Activated T-cell treated with anti-CD3 and anti-CD28 coated beads for 4 hours (primary cell): ENCODE measurements at regions not wholly inside any gene's neighbourhood (a gene's known extent, or its start where the extent isn't known, plus 50 kb on each side); places are given as distances from the start of the nearest gene placed in this dataset.
"Not testable (repeated sequence)": the region's sequence is repeated elsewhere in the genome, so short reads cannot be mapped to it uniquely, and the experiment has no call there.

Experiments used
- DNase-seq: peaks from one replicate; pipeline ENCODE4 v3.0.0-alpha.2; 2020

- DNase-seq = not testable (repeated sequence)
Observed at GRCh38 chr14:105998597-105998996, 472.2 kb downstream of the TMEM121 start.

- peak; percentile 42 for DNase-seq
Observed at GRCh38 chr14:105999361-106000028, 473.1 kb downstream of the TMEM121 start.

GRCh38 chr14:106000029-106000511 lies 473.7 kb downstream of the TMEM121 start:
- DNase-seq = not testable (repeated sequence)

GRCh38 chr14:106001277-106001676 lies 474.9 kb downstream of the TMEM121 start:
- not testable (repeated sequence) for DNase-seq

- no peak for DNase-seq
Observed at GRCh38 chr14:106003351-106003750, 477.0 kb downstream of the TMEM121 start.

- peak; percentile 62 for DNase-seq
Observed at GRCh38 chr14:106004937-106005795, 478.8 kb downstream of the TMEM121 start.

- peak; percentile 48 for DNase-seq
Observed at GRCh38 chr14:106006043-106006442, 479.7 kb downstream of the TMEM121 start.

GRCh38 chr14:106006716-106007115 lies 480.3 kb downstream of the TMEM121 start:
- not testable (repeated sequence) for DNase-seq

GRCh38 chr14:106010783-106011182 lies 484.4 kb downstream of the TMEM121 start:
- no peak for DNase-seq

- DNase-seq = peak; percentile 56
Observed at GRCh38 chr14:106011631-106012360, 485.4 kb downstream of the TMEM121 start.

GRCh38 chr14:106012361-106012725 lies 486.0 kb downstream of the TMEM121 start:
- not testable (repeated sequence) for DNase-seq

GRCh38 chr14:106013879-106014376 lies 487.5 kb downstream of the TMEM121 start:
- DNase-seq = no peak

GRCh38 chr14:106017952-106018351 lies 491.6 kb downstream of the TMEM121 start:
- not testable (repeated sequence) for DNase-seq

GRCh38 chr14:106021832-106022231 lies 495.4 kb downstream of the TMEM121 start:
- no peak for DNase-seq

- not testable (repeated sequence) for DNase-seq
Observed at GRCh38 chr14:106022648-106023047, 496.3 kb downstream of the TMEM121 start.

GRCh38 chr14:106023411-106023810 lies 497.0 kb downstream of the TMEM121 start:
- DNase-seq = no peak

- no peak for DNase-seq
Observed at GRCh38 chr14:106024983-106025604, 498.7 kb downstream of the TMEM121 start.

GRCh38 chr14:106026026-106026425 lies 499.6 kb downstream of the TMEM121 start:
- DNase-seq = no peak

- not testable (repeated sequence) for DNase-seq
Observed at GRCh38 chr14:106027759-106028158, 501.4 kb downstream of the TMEM121 start.

GRCh38 chr14:106029959-106030358 lies 503.6 kb downstream of the TMEM121 start:
- DNase-seq = no peak

- no peak for DNase-seq
Observed at GRCh38 chr14:106037380-106037779, 511.0 kb downstream of the TMEM121 start.

- no peak for DNase-seq
Observed at GRCh38 chr14:106038263-106038662, 511.9 kb downstream of the TMEM121 start.

GRCh38 chr14:106039400-106039799 lies 513.0 kb downstream of the TMEM121 start:
- DNase-seq = peak; percentile 33
